Retinal pigment epithelial cell (primary cell): ENCODE measurements at regions not wholly inside any gene's neighbourhood (a gene's known extent, or its start where the extent isn't known, plus 50 kb on each side); places are given as distances from the start of the nearest gene placed in this dataset.

ENCODE experiments used
- DNase-seq: peaks from one replicate; pipeline ENCODE4 v3.0.0-alpha.2; 2010; ENCODE audit warnings: low read depth
- H3K4me3 ChIP-seq: 2 replicates; pipeline ENCODE4 v1.5.1; 2011; ENCODE audit warnings: mild to moderate bottlenecking, low read length, control low read depth, moderate library complexity
- TF ChIP-seq, protein P1 (sequence below): conservative IDR thresholded peaks from 2 replicates; pipeline ENCODE4 v1.5.1; 2011; ENCODE audit warnings: low read depth, low read length, control low read depth, inconsistent platforms

DNA sequence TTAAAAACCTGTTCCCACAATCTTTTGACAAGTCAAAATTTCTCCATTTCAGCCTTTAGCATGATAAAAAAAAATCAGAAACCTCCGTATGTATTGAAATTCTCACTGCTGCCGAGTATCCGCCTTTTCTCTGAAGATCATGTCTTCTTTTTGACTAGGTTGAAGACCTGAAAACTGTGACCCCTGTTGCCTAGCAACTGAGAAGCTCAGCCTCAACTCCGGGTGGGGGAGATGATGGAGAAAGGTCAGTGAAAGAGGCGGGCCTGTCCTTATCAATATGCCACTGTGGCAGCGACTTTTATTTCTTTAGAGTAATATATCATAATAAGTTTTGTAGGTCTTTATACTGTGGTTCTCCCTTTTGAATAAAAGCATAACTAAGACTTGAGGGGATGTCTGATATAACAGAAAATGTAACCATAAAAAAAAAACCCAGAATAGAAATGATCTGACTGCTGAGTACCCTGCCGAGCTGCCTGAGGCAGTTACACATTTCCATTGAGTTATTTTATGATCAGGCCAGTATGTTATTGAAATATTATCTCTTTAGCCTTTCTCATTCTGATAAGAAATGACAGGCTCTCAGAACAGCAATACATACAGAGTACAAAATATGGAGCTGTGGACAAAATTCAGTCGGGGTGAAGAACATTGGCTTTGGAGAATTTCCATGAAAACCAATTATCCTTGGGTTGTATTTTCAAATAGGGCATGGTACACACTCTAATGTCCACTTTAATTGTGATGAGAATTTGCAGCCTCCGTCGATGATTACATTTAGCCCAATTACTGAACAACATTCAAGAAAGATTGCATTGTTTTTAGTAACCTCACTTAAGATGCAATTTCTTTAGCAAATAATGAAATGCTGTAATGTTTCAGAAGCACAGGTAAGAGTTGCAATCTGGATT is 136.7 kb upstream of the EEF1E1 start:
- TF ChIP-seq, protein P1, sequence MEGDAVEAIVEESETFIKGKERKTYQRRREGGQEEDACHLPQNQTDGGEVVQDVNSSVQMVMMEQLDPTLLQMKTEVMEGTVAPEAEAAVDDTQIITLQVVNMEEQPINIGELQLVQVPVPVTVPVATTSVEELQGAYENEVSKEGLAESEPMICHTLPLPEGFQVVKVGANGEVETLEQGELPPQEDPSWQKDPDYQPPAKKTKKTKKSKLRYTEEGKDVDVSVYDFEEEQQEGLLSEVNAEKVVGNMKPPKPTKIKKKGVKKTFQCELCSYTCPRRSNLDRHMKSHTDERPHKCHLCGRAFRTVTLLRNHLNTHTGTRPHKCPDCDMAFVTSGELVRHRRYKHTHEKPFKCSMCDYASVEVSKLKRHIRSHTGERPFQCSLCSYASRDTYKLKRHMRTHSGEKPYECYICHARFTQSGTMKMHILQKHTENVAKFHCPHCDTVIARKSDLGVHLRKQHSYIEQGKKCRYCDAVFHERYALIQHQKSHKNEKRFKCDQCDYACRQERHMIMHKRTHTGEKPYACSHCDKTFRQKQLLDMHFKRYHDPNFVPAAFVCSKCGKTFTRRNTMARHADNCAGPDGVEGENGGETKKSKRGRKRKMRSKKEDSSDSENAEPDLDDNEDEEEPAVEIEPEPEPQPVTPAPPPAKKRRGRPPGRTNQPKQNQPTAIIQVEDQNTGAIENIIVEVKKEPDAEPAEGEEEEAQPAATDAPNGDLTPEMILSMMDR = no peak
- no peak overlapping the region for H3K4me3 ChIP-seq
- DNase-seq = no peak

DNA sequence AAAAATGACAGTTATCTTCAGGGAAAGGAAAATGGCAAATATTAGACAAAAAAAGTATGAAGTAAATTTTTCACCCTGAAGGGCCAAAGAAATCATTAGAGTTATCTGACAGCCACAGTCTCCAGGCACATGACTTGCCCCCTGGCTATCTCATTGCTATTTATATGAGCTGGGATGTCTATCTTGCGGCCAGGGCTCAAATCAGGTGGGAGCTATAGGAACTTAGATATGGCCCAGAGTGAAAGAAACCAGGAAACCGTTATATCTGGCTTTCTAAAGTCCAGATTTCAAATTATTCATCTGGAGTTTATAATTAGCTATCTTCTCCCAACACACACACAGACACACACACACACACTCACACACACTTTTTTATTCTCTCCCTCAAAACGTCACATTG is 135.3 kb upstream of the EEF1E1 start:
- H3K4me3 ChIP-seq = no peak overlapping the region
- TF ChIP-seq, protein P1 = no peak
- DNase-seq = no peak

DNA sequence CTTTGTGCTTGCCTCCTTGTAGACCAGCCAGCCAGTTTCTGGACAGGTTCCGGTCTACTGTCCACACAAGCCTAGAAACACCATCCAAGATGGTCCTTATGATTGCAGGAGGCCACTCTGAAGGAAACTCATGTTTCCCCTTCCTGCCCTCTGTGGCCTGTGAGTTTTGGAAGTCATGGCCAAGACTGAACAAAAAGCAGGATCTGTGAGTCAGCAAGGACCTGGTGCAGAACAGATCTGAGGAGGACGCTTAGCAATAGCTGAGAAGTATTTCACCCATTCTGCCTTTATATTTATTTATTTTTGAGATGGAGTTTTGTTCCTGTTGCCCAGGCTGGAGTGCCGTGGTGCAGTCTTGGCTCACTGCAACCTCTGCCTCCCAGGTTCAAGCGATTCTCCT is 134.6 kb upstream of the EEF1E1 start:
- no peak overlapping the region for H3K4me3 ChIP-seq
- DNase-seq = no peak
- TF ChIP-seq, protein P1 = no peak

DNA sequence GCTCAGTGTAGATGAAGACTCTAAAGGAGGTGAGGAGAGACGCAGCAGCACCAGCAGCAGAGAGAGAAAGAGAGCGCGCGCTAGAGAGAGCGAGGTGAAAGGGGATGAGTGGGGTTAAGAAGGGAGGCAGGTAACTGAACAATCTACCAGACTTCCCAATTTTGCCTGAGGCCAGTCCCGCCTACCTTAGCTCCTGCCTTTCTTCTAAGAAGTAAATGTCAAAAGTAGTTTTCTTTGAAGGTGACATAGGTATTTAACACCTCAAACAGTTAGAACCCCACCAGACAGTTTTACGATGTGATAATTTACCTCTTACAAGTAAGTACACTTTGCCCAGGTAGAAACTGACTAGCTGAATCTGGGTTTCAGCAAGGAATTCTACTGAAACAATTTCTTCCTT is 132.0 kb upstream of the EEF1E1 start:
- DNase-seq = no peak
- TF ChIP-seq, protein P1 = no peak
- H3K4me3 ChIP-seq = no peak overlapping the region

DNA sequence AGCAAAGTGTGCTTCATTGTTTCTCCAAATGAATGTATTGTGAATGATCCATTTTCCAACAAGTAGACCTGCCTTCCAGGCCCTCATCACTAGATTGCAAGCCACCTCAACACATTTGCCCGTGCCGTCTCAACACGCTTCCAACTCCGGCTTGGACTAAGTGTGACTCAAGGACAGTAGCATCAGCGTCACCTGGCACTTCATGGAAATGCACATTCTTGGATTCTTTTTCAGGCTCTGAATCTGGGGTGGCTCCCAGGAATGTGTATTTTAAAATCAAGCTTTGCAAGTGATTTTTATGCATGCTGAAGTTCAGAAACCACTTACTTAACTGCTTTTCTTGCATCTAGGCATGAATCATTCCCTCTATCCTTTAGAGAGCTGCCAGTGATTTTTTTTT is 129.6 kb upstream of the EEF1E1 start:
- TF ChIP-seq, protein P1 = no peak
- H3K4me3 ChIP-seq = no peak overlapping the region
- no peak for DNase-seq

DNA sequence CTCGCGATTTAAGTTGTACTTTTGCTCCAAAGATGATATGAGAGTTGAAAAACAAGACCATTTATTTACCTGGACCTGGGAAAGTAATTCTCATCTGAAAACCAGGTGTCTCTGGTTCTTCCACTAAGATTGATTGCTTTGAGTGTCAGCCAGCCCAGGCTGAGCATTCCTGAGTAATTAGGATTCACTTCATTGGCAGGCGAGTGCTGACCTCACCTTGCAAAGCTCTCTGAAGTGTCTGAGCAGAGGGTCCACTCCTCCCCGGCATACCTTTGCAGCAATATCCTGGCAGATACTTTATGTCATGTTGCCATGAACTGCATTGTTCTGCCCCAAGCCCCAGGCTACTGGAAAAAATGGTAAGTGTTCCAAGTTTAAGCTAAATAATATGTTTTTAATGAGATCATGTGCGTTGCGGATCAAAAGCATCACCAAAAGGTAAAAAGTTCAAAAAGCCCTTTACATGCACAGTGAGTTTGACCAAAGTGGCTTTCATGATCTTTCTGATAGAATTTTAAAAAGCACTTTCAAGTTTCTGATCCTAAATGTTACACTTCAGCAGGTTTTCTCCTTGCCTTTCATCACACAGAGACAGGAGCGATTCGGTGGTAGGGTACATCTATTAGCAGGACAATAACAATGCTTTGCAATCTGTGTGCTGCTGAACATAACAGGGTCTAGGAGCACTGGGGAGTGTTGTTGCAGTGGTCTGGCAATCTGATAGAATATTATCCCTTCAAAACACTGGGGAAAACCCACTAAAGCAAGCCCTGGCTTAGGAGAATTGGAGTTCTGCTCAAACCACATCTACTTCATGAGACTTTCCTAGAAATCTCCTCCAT is 127.8 kb upstream of the EEF1E1 start:
- no peak for DNase-seq
- TF ChIP-seq, protein P1 = no peak
- H3K4me3 ChIP-seq = no peak overlapping the region
